HCT116 (cell line): ENCODE measurements at regions not wholly inside any gene's neighbourhood (a gene's known extent, or its start where the extent isn't known, plus 50 kb on each side); places are given as distances from the start of the nearest gene placed in this dataset.

Experiments
- ATAC-seq: fragments of 200-7000 bp; cut with Tn5 transposase; 2 replicates; pipeline ENCODE4 v1.9.1; 2020; ENCODE audit warnings: mild to moderate bottlenecking, moderate library complexity
- BruUV-seq: library from RNA; stranded (reverse); fragments of 400-500 nt; replicated peaks from 2 replicates; lab custom pipeline; 2021; lab: Mats Ljungman, UMichigan
- CTCF ChIA-PET: fragments of 300-600 bp; sonication (Branson Sonifier 250); formaldehyde crosslinking; loops from one replicate; lab custom pipeline; 2021; ENCODE audit warnings: antibody characterized with exemption; lab: Charles Lee
- POLR2A ChIA-PET: fragments of 300-600, 350-600 bp; sonication (Branson Sonifier 250); formaldehyde crosslinking; loops from one replicate; lab custom pipeline; 2021; ENCODE audit warnings: antibody characterized with exemption; lab: Charles Lee
- RAD21 ChIA-PET, 2 experiments: fragments of 300-600 bp; sonication (Branson Sonifier 250); formaldehyde crosslinking; loops; one replicate each; lab custom pipeline; 2023; ENCODE audit warnings: low total read pairs in 2 of 2; ENCODE audit not compliant: uncharacterized antibody in 2 of 2, unreplicated experiment in 2 of 2, low non-redundant PET in 1 of 2; lab: Charles Lee
- DNase-seq: peaks from one replicate; pipeline ENCODE4 v3.0.0-alpha.2; 2010; ENCODE audit warnings: low read depth, low spot score
- H2AFZ ChIP-seq: fragments of 200-600 bp; shearing (Covaris generic), sonication (generic); 2 replicates; pipeline ENCODE4 v1.6.1; 2017; ENCODE audit warnings: low read depth, mixed run types, mixed read lengths, antibody characterized with exemption, low read length; ENCODE audit not compliant: poor library complexity, severe bottlenecking
- H3K27ac ChIP-seq: 2 replicates; pipeline ENCODE4 v1.5.1; 2012; ENCODE audit warnings: low read depth, low read length
- H3K27me3 ChIP-seq: fragments of 200-600 bp; sonication (generic); 2 replicates; pipeline ENCODE4 v1.6.1; 2016; ENCODE audit warnings: mixed run types, low read length, mixed read lengths; ENCODE audit not compliant: insufficient read depth
- H3K36me3 ChIP-seq, 2 experiments: fragments of 200-500 bp in 1 of 2; fragments of 200-600 bp in 1 of 2; sonication (Bioruptor generic) in 1 of 2; sonication (generic) in 1 of 2; 2 replicates each; pipeline versions ENCODE4 v1.5.1 to v1.6.1; 2014 to 2016; ENCODE audit warnings: low read length in 2 of 2, inconsistent platforms in 1 of 2, mixed read lengths in 1 of 2, mixed run types in 1 of 2; ENCODE audit not compliant: insufficient read depth in 2 of 2, control insufficient read depth in 1 of 2
- H3K4me1 ChIP-seq, 2 experiments: fragments of 200-600 bp in 1 of 2; sonication (generic) in 1 of 2; 2 replicates each; pipeline versions ENCODE4 v1.5.1 to v1.6.1; 2012 to 2017; ENCODE audit warnings: low read length in 2 of 2, inconsistent platforms in 1 of 2, mild to moderate bottlenecking in 1 of 2, mixed read lengths in 1 of 2, mixed run types in 1 of 2, moderate library complexity in 1 of 2; ENCODE audit not compliant: insufficient read depth in 2 of 2, control insufficient read depth in 1 of 2
- H3K4me2 ChIP-seq: fragments of 200-600 bp; sonication (generic); 2 replicates; pipeline ENCODE4 v1.6.1; 2017; ENCODE audit warnings: mixed run types, low read length, mixed read lengths
- H3K4me3 ChIP-seq, 2 experiments: fragments of 200-600 bp in 1 of 2; sonication (generic) in 1 of 2; replicated peaks in 1 of 2; 2 replicates each; pipeline ENCODE4 v1.5.1; 2011 to 2016; ENCODE audit warnings: low read length in 2 of 2, control low read depth in 1 of 2, low read depth in 1 of 2, mild to moderate bottlenecking in 1 of 2, mixed read lengths in 1 of 2, mixed run types in 1 of 2
- H3K79me2 ChIP-seq: fragments of 200-600 bp; sonication (generic); 2 replicates; pipeline ENCODE4 v1.6.1; 2017; ENCODE audit warnings: mild to moderate bottlenecking, mixed run types, low read length, moderate library complexity, mixed read lengths; ENCODE audit not compliant: insufficient read depth
- H3K9ac ChIP-seq: fragments of 200-600 bp; sonication (generic); 2 replicates; pipeline ENCODE4 v1.6.1; 2016; ENCODE audit warnings: low read length, mixed read lengths
- H3K9me2 ChIP-seq: fragments of 200-600 bp; sonication (generic), shearing (Covaris generic); 2 replicates; pipeline ENCODE4 v1.6.1; 2017; ENCODE audit warnings: mixed run types, mild to moderate bottlenecking, moderate library complexity; ENCODE audit not compliant: insufficient read depth
- H3K9me3 ChIP-seq, 2 experiments: fragments of 200-500 bp in 1 of 2; fragments of 200-600 bp in 1 of 2; sonication (Bioruptor generic) in 1 of 2; sonication (generic) in 1 of 2; 2 replicates each; pipeline ENCODE4 v1.6.1; 2014 to 2017; ENCODE audit warnings: low read length in 2 of 2, mixed read lengths in 2 of 2, inconsistent platforms in 1 of 2, low read depth in 1 of 2, mild to moderate bottlenecking in 1 of 2, mixed run types in 1 of 2, moderate library complexity in 1 of 2; ENCODE audit not compliant: control insufficient read depth in 1 of 2, insufficient read depth in 1 of 2
- H4K20me1 ChIP-seq: fragments of 200-600 bp; sonication (generic), shearing (Covaris generic); 2 replicates; pipeline ENCODE4 v1.6.1; 2017; ENCODE audit warnings: mixed run types, mild to moderate bottlenecking, moderate library complexity; ENCODE audit not compliant: insufficient read depth
- EZH2phosphoT487 ChIP-seq: fragments of 200-600 bp; IDR thresholded peaks from 2 replicates; pipeline ENCODE4 v1.6.1; 2018; ENCODE audit warnings: antibody characterized with exemption, borderline replicate concordance
- FOSL1 ChIP-seq: IDR thresholded peaks from 2 replicates; pipeline ENCODE4 v1.6.1; 2012; ENCODE audit warnings: low read depth
- JUND ChIP-seq: IDR thresholded peaks from 2 replicates; pipeline ENCODE4 v1.6.1; 2012
- SRF ChIP-seq: IDR thresholded peaks from 2 replicates; pipeline ENCODE4 v1.6.1; 2012; ENCODE audit warnings: low read depth
- YY1 ChIP-seq: IDR thresholded peaks from 2 replicates; pipeline ENCODE4 v1.6.1; 2011; ENCODE audit warnings: low read length, low read depth, moderate library complexity, mild to moderate bottlenecking; ENCODE audit not compliant: insufficient replicate concordance; ENCODE audit errors: extremely low read depth
- ZNF274 ChIP-seq: fragments of 200-500 bp; sonication (Bioruptor generic); IDR thresholded peaks from 2 replicates; pipeline ENCODE4 v1.6.1; 2014; ENCODE audit warnings: mild to moderate bottlenecking, low read depth, low read length, inconsistent platforms
- intact Hi-C: fragments of 100-400 bp; cut with micrococcal nuclease; formaldehyde crosslinking; loops from 2 replicates; pipeline ENCODE4 v1.10.0; 2022
- TF ChIP-seq, protein P1 (sequence below): IDR thresholded peaks from 2 replicates; pipeline ENCODE4 v1.6.1; 2011; ENCODE audit warnings: mild to moderate bottlenecking, low read length, moderate library complexity; ENCODE audit not compliant: insufficient replicate concordance; ENCODE audit errors: extremely low read depth
- TF ChIP-seq, protein P2 (sequence below), 3 experiments: fragments of 200-600 bp in 1 of 3; sonication (generic) in 1 of 3; IDR thresholded peaks in 2 of 3; conservative IDR thresholded peaks in 1 of 3; 2 replicates each; pipeline ENCODE4 v1.5.1; 2012 to 2017; ENCODE audit warnings: low read depth in 2 of 3, low read length in 2 of 3, antibody characterized with exemption in 1 of 3, borderline replicate concordance in 1 of 3, control low read depth in 1 of 3, mild to moderate bottlenecking in 1 of 3, mixed read lengths in 1 of 3, mixed run types in 1 of 3, moderate library complexity in 1 of 3; ENCODE audit not compliant: insufficient read depth in 1 of 3

DNA sequence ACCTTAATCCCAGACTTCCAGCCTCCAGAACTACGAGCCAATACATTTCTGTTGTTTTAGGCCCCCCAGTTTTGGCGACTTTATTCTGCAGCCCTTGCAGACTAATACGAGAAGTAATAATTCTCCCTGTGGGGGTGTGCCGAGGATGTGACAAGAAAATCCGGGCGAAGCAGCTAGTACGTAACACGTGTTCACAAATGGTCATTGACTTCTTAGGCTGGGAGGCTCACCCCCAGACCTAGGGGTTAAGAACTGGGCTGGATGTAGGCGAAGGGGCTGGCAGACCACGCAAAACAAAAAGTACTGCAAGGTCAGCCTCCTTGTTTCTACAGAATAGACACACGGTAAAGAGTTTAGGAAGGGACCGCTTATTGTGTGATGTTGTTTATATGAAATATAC is 69.8 kb upstream of the ESRRB start:
- Histone ChIP-seq H3K4me1 (no peaks in the 10 kb centered on the region), H4K20me1 (no peaks in the 10 kb centered on the region), H3K79me2 (no peaks in the 10 kb centered on the region), H3K4me2 (no peak overlapping the region), H3K27ac (no peak overlapping the region), H3K9me3 (no peaks in the 10 kb centered on the region), H2AFZ (no peak overlapping the region), H3K9me2 (no peaks in the 10 kb centered on the region), H3K36me3 (no peaks in the 10 kb centered on the region), H3K9ac (no peak overlapping the region), H3K27me3 (0 out of 2 replicates have a peak, but pooled peaks cover 5% of the 10 kb centered on the region), H3K4me3 (no peak overlapping the region)
- BruUV-seq = no TSS peak
- DNase-seq = no peak
- intact Hi-C loops = no loop called here
- RAD21 ChIA-PET = no interaction called here
- TF ChIP-seq ZNF274 = no peak
- TF ChIP-seq YY1 = no peak
- TF ChIP-seq, protein P1, sequence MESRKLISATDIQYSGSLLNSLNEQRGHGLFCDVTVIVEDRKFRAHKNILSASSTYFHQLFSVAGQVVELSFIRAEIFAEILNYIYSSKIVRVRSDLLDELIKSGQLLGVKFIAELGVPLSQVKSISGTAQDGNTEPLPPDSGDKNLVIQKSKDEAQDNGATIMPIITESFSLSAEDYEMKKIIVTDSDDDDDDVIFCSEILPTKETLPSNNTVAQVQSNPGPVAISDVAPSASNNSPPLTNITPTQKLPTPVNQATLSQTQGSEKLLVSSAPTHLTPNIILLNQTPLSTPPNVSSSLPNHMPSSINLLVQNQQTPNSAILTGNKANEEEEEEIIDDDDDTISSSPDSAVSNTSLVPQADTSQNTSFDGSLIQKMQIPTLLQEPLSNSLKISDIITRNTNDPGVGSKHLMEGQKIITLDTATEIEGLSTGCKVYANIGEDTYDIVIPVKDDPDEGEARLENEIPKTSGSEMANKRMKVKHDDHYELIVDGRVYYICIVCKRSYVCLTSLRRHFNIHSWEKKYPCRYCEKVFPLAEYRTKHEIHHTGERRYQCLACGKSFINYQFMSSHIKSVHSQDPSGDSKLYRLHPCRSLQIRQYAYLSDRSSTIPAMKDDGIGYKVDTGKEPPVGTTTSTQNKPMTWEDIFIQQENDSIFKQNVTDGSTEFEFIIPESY = no peak
- TF ChIP-seq EZH2phosphoT487 = no peak
- TF ChIP-seq JUND = no peak
- no peak for TF ChIP-seq SRF
- TF ChIP-seq, protein P2, sequence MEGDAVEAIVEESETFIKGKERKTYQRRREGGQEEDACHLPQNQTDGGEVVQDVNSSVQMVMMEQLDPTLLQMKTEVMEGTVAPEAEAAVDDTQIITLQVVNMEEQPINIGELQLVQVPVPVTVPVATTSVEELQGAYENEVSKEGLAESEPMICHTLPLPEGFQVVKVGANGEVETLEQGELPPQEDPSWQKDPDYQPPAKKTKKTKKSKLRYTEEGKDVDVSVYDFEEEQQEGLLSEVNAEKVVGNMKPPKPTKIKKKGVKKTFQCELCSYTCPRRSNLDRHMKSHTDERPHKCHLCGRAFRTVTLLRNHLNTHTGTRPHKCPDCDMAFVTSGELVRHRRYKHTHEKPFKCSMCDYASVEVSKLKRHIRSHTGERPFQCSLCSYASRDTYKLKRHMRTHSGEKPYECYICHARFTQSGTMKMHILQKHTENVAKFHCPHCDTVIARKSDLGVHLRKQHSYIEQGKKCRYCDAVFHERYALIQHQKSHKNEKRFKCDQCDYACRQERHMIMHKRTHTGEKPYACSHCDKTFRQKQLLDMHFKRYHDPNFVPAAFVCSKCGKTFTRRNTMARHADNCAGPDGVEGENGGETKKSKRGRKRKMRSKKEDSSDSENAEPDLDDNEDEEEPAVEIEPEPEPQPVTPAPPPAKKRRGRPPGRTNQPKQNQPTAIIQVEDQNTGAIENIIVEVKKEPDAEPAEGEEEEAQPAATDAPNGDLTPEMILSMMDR (IDR thresholded peaks at IDR 0.05 in 2 of 3, conservative IDR thresholded peaks at IDR 0.05 in 1 of 3; ENCODE audit: borderline replicate concordance in 1 of 3, insufficient read depth in 1 of 3, low read depth in 2 of 3, low read length in 2 of 3) = no peak
- TF ChIP-seq FOSL1 = no peak
- POLR2A ChIA-PET = no interaction called here
- no peak for ATAC-seq
- CTCF ChIA-PET = no interaction called here
